Neuron (in vitro differentiated cells): ENCODE measurements at regions not wholly inside any gene's neighbourhood (a gene's known extent, or its start where the extent isn't known, plus 50 kb on each side); places are given as distances from the start of the nearest gene placed in this dataset.

Experiments used
- H2AFZ ChIP-seq: one replicate; pipeline ENCODE4 v1.6.1; 2013; ENCODE audit warnings: low read depth, mild to moderate bottlenecking, inconsistent platforms, low read length, moderate library complexity
- H3K27me3 ChIP-seq: one replicate; pipeline ENCODE4 v1.6.1; 2013; ENCODE audit warnings: low read length; ENCODE audit not compliant: insufficient read depth
- H3K36me3 ChIP-seq: one replicate; pipeline ENCODE4 v1.6.1; 2013; ENCODE audit warnings: low read length; ENCODE audit not compliant: insufficient read depth
- H3K4me1 ChIP-seq: one replicate; pipeline ENCODE4 v1.6.1; 2013; ENCODE audit warnings: low read length; ENCODE audit not compliant: insufficient read depth
- H3K4me3 ChIP-seq: 2 replicates; pipeline ENCODE4 v1.5.1; 2013; ENCODE audit warnings: mild to moderate bottlenecking, low read length, moderate library complexity
- H3K9me3 ChIP-seq: one replicate; pipeline ENCODE4 v1.6.1; 2013; ENCODE audit warnings: low read length

DNA sequence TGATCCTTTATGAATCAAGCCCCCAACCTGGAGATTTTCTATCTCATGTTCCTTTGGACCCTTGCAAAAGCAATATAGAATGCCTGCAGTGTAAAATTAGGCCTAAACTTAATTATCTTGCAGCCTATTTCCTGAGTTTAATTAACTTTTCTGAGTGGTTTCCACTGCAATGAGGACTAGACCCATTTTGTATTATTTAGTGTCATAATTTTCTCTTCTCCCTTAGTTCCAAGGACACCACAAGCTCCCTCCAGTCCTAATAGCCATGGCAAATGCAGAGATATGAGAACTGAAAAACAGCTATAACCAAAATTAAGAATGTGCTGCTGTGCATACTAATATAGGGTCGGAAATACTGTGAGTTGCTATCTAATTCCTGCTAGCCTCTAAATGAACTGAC lies 90.9 kb upstream of the GRAMD2B start:
- no peak overlapping the region for H2AFZ ChIP-seq
- no peak overlapping the region for H3K4me3 ChIP-seq
- H3K27me3 ChIP-seq, result no peaks in the 10 kb centered on the region
- peaks cover 16% of the 10 kb centered on the region for H3K4me1 ChIP-seq
- H3K9me3 ChIP-seq, result no peaks in the 10 kb centered on the region
- H3K36me3 ChIP-seq, result no peaks in the 10 kb centered on the region

DNA sequence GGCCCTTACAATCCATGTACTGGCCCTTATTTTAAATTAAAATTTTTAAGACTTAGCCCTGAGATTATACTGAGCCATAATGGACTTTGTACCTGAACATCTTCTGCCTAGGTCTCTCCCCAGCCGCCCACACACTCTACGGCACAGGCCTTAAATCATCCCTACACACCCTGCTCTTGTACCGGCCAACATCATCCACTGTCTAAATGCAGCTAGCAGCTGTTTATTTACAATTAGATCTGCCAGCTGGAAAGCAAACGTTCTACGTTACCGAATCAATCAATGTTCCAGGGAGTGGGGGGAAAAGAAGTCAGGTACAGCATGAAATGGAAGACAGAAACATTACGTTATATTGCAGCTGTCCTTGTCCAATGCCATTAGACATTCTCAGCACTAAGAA lies 88.4 kb upstream of the GRAMD2B start:
- Histone ChIP-seq H3K27me3 (no peaks in the 10 kb centered on the region), H3K36me3 (no peaks in the 10 kb centered on the region), H3K4me3 (no peak overlapping the region), H3K4me1 (peaks cover 16% of the 10 kb centered on the region), H3K9me3 (no peaks in the 10 kb centered on the region), H2AFZ (no peak overlapping the region)

DNA sequence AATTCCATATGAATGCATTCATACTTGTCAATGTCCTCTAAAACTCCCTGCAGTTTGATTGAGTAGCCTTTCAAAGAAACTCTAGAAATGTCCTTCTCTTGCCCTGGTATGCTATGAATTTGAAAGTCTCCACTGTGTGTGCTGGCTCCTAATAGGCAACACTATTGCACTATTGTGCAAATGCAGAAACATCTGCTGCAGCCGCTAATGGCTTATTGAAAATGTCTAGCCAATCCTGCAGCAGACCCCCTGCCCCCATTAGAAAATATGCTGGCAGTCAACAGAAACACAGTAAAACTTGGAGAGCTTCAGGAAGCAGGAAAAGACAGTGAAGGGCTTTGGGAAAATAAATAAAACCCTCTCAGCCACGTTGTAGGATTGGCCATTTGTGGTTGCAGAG lies 87.3 kb upstream of the GRAMD2B start:
- Histone ChIP-seq H2AFZ (no peak overlapping the region), H3K4me3 (no peak overlapping the region), H3K9me3 (no peaks in the 10 kb centered on the region), H3K4me1 (peaks cover 16% of the 10 kb centered on the region), H3K27me3 (no peaks in the 10 kb centered on the region), H3K36me3 (no peaks in the 10 kb centered on the region)

DNA sequence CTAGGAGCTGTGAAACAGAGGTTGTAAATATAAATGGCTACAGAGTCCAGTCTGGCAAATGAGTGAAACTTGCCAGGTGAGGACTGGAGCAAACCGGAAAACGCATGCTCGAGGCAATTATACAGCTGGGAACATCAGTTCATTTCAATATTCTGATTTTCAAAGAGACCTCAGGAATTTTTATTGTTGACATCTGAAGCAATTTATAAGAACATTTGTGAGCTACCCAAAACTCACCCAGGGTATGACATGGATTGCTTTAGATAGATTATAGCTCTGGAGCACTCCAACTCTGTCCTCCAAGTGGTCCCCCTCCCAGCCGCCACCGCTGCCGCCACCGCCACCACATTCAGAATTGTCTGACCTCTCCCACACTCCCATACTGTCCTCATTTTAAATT lies 84.6 kb upstream of the GRAMD2B start:
- no peak overlapping the region for H3K4me3 ChIP-seq
- H2AFZ ChIP-seq, result no peak overlapping the region
- H3K4me1 ChIP-seq, result peaks cover 23% of the 10 kb centered on the region
- H3K9me3 ChIP-seq, result no peaks in the 10 kb centered on the region
- H3K27me3 ChIP-seq, result no peaks in the 10 kb centered on the region
- no peaks in the 10 kb centered on the region for H3K36me3 ChIP-seq

DNA sequence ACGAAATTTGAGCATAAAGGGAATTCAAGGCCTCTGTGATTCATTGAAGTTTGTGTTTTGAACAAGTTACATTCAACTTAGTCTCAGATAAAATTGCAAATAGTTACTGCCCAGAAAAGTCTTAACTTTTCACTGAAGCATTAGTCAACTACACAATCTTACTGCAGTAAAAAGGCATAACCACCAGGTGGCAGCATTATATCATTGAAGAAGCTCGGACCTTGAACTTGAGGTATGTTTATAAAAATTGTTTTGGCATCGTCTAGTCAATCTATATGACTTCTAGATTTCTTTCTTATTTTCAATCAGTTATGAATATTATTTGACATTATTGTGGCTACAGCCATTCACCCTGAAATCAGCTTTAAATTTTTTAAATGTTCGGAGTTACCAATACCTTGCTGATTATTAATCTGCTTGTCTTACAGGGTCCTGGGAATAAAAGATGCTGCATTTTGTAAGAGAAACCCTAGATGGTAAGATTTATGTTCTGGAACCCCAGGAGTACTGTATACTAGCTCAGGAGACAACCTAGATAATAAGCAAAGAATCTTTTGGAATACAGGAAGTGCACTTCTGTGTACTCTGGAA lies 83.9 kb upstream of the GRAMD2B start:
- Histone ChIP-seq H3K9me3 (no peaks in the 10 kb centered on the region), H2AFZ (no peak overlapping the region), H3K4me1 (peaks cover 23% of the 10 kb centered on the region), H3K4me3 (no peak overlapping the region), H3K27me3 (no peaks in the 10 kb centered on the region), H3K36me3 (no peaks in the 10 kb centered on the region)

DNA sequence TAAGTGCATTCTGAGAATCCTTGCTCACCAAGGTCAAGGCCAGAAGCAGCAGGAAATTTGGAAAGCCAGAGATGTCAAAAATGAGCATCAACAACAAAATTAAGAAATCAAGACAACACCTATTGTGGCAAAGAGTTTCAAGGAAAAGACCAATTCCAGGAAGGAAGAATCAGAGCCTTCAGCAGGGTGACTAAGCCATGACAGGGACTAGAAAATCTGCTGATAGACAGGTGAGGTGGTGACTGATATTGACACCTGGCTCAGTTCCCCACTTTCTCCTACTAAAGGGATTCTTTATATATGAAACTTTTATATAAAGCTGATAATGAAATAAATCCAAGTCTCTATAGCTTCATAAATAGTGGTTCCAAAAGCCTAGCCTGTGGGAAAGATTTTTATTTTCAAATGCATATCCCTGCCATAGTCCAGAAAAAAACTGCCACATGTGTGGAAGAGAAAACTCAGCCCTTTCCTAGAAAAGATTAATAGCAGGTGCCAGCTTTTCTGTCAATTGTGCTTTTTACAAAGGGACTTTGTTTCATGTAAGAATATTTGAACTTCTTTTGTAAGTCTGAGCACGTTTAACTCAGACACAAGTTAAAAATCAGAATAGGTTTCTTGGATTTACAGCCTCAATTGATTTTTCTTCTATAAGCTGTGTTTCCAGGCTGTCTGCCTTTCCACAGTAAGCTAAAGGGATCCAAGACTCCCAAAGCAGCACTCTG lies 81.1 kb upstream of the GRAMD2B start:
- Histone ChIP-seq H3K27me3 (no peaks in the 10 kb centered on the region), H3K4me3 (no peak overlapping the region), H3K9me3 (no peaks in the 10 kb centered on the region), H2AFZ (no peak overlapping the region), H3K4me1 (peaks cover 7% of the 10 kb centered on the region), H3K36me3 (no peaks in the 10 kb centered on the region)

DNA sequence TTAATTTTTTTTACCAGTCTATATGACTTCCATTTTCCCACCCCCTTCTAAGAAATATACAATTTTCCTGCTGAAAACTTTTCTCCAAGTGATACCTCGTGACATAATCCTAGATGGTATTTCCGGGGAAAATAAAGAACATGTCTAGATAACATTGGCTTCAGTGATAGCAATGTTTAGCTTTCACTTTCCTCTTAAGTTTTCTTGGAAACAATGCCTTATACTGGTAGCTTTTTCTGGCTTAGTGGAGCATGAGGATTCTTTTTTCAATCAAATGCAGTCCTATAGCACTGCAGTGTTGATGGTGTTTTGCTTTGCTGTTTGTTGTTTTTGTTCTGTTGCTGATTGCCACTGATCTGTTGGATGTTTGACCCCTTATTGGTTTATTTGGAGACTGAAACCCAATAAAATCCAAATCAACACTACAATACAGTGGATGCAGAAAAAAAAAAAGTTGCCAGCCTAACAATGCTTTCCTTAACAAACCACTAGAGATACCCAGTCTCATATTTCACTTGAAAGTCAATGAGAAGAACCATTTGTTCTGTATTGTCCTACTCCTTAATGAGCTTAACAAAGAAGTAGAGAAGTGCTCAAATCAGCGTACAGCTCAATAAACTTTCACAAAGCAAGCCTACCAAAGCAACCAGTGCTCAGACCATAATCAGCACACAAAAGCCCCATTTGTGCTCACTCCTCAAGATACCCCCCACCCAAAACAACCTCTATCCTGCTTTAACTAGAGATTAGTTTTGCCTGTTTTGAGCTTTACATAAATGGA lies 74.2 kb upstream of the GRAMD2B start:
- Histone ChIP-seq H2AFZ (no peak overlapping the region), H3K4me3 (no peak overlapping the region), H3K36me3 (no peaks in the 10 kb centered on the region), H3K9me3 (no peaks in the 10 kb centered on the region), H3K27me3 (no peaks in the 10 kb centered on the region), H3K4me1 (peaks cover 21% of the 10 kb centered on the region)

DNA sequence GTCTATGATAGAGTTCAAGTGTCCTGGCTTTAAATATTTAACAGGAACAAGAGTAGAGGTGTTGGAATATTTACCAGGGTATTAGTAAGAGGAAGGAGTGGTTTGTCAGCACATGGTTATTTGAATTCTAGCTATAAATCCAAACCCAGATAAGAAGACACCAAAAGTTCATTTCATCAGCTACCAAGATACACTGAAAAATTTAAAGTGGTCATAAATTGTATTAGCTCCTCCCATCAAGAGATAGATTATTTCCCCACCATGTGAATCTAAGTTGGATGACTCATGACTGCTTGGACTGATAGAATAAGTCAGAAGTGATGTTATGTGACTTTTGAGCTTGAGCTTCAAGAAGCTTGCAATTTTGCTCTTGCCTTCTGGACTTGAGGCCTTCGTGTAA lies 72.1 kb upstream of the GRAMD2B start:
- Histone ChIP-seq H3K9me3 (no peaks in the 10 kb centered on the region), H3K4me3 (no peak overlapping the region), H2AFZ (no peak overlapping the region), H3K4me1 (peaks cover 25% of the 10 kb centered on the region), H3K27me3 (no peaks in the 10 kb centered on the region), H3K36me3 (no peaks in the 10 kb centered on the region)

DNA sequence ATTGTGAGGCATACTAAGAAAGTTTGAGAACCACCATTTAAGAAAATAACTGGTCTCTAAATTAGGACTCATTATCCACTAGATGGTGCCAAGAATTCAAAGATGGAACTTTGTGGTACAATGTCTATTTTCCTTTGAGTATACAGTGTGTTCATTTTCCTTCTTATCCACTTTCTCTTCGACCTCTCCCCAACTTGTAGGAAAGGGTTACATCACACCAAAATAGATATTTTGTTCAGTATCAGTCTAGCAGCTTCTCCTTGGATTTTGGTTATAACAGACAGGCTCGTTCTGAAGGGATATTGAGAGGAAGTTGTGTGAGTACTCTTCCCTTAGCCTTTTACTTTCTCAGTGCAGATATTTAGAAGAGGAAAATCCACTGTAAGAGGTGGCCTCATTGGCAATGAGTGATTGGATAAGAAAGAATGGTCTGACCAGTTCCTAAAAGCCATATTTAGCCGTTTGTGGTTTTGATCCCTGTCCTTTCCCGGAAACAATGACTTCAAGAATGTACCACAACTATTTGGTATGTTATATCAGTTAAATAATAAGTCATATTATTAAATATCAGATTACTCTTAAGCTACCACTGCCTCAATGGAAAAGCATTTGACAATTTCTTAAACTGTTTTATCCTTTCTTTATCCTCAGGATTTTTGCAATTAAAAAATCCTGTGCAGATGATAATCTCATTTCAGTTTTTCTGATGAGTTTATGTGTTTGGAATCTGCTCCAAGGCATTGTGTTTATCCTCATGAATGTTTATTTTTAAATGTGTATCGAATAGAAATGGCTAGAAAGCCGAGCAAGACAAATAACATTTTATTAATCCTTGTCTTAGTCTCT lies 69.0 kb upstream of the GRAMD2B start:
- Histone ChIP-seq H3K27me3 (no peaks in the 10 kb centered on the region), H2AFZ (peak overlapping the region; percentile 82), H3K9me3 (no peaks in the 10 kb centered on the region), H3K4me1 (peaks cover 15% of the 10 kb centered on the region), H3K4me3 (no peak overlapping the region), H3K36me3 (no peaks in the 10 kb centered on the region)

DNA sequence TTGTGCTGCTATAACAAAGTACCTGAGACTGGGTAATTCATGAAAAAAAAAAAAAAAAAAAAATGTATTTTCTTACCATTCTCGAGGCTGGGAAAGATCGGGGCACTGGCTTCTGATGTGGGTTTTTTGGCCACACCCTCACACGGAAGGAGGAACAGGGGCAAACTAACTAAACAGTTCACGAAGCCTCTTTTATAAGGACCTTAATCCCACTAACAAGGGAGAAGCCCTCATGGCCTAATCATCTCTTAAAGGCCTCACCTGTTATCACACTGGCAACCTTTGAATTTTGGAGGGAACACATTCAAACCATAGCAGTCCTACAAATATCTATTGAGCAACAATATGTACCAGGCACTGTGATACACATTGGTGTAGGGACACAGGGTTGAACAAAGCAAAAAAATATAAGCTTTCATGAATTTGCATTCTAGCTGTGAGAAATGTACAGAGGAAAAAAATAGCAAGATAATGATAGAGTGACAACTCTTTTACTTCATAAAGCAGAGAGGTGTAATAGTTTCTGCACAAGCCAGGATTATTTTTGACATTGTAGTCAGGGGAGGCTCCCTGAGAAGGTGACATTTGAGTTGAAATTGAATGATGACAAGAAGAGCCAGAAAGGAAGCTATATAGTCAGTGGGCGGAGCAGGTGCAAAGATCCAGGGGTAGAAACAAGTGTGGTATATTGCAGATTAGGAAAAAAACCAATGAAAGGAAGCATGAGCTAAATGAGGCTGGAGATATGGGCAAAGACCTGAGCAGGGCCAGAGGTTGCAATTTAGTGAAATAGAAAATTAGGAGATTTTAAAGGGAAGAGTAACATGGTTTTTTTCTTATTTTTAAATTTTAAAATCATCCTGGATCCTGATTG lies 68.1 kb upstream of the GRAMD2B start:
- H3K9me3 ChIP-seq, result no peaks in the 10 kb centered on the region
- no peaks in the 10 kb centered on the region for H3K36me3 ChIP-seq
- H3K4me3 ChIP-seq, result no peak overlapping the region
- H3K4me1 ChIP-seq, result peaks cover 7% of the 10 kb centered on the region
- H3K27me3 ChIP-seq, result no peaks in the 10 kb centered on the region
- H2AFZ ChIP-seq, result no peak overlapping the region

DNA sequence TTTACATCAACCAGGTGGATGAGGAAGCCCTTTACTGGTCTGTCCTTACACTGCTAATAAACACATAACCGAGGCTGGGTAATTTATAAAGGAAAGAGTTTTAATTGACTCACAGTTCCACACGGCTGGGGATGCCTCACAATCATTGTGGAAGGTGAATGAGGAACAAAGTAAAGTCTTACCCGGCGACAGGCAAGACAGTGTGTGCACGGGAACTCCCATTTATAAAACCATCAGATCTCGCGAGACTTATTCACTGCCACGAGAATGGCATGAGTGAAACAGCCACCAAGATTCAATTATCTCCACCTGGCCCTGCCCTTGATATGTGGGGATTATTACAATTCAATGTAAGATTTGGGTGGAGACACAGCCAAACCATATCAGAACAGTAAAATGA lies 67.3 kb upstream of the GRAMD2B start:
- Histone ChIP-seq H3K4me3 (no peak overlapping the region), H2AFZ (no peak overlapping the region), H3K36me3 (no peaks in the 10 kb centered on the region), H3K27me3 (no peaks in the 10 kb centered on the region), H3K4me1 (peaks cover 5% of the 10 kb centered on the region), H3K9me3 (no peaks in the 10 kb centered on the region)

DNA sequence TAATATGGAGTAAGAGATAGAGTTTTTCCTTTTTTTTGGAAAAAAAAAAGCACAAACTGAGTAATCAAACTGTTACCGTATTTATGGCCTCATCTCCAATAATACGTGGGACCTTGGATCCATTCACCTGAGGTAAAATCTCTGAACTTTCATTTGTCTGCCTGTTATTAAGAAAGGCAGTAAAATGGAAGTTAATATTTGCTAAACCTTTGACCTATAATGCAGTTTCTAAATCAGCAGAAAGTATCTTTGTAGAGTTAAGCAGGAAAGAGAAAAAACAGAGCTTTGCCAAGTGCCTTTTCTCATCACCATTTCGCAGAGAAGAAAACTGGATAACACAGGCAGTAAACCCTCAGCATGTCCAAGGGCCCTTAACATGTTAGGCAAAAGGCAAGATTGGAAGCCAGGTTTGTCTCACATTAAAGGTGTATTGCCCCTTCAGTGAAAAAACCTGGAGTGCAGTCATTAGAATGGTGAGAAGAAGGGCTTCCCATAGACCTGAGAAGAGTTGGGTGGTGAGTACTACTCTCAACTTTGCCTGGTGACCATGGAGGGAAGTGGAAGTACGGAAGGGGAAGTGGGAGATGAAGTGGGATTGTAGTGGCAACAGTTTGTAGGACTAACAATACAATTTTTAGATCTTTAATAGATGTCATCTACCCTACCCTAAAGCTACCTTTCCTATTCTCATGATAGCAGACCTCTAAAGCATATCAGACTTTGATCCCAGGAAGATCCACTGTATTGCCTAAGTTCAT lies 65.4 kb upstream of the GRAMD2B start:
- Histone ChIP-seq H3K4me3 (no peak overlapping the region), H3K36me3 (no peaks in the 10 kb centered on the region), H3K9me3 (no peaks in the 10 kb centered on the region), H3K27me3 (no peaks in the 10 kb centered on the region), H3K4me1 (peaks cover 5% of the 10 kb centered on the region), H2AFZ (no peak overlapping the region)
